CD4-positive, alpha-beta T cell (primary cell): ENCODE measurements at regions not wholly inside any gene's neighbourhood (a gene's known extent, or its start where the extent isn't known, plus 50 kb on each side); places are given as distances from the start of the nearest gene placed in this dataset.

ENCODE experiments used
- ATAC-seq: fragments of 200-7000 bp; cut with Tn5 transposase; one replicate; pipeline ENCODE4 v1.10.0; 2022; ENCODE audit warnings: mild to moderate bottlenecking; ENCODE audit not compliant: poor library complexity
- CTCF ChIA-PET: fragments of 350-600 bp; sonication (Branson Sonifier 250); formaldehyde crosslinking; loops from one replicate; lab custom pipeline; 2021; ENCODE audit warnings: antibody characterized with exemption, inconsistent platforms; lab: Charles Lee
- POLR2A ChIA-PET: fragments of 350-600 bp; sonication (Branson Sonifier 250); formaldehyde crosslinking; loops from one replicate; lab custom pipeline; 2021; ENCODE audit warnings: antibody characterized with exemption, inconsistent platforms; lab: Charles Lee
- DNase-seq, 14 experiments: peaks; one replicate each; pipeline ENCODE4 v3.0.0-alpha.2; 2013 to 2020; ENCODE audit warnings: mixed read lengths in 2 of 14
- H3K27ac ChIP-seq, 2 donors: one replicate each; pipeline versions ENCODE4 v1.5.1 to v1.7.0; 2013; ENCODE audit warnings: low read length in 2 of 2, low read depth in 1 of 2, mild to moderate bottlenecking in 1 of 2
- H3K27me3 ChIP-seq, 2 experiments: 1 replicate in 1 of 2; 2 replicates in 1 of 2; pipeline versions ENCODE4 v1.6.1 to v1.7.0; 2013; ENCODE audit warnings: low read length in 2 of 2, control low read depth in 1 of 2, mild to moderate bottlenecking in 1 of 2, moderate library complexity in 1 of 2; ENCODE audit not compliant: insufficient read depth in 2 of 2, control insufficient read depth in 1 of 2
- H3K36me3 ChIP-seq: one replicate; pipeline ENCODE4 v1.6.1; 2013; ENCODE audit warnings: low read length, control low read depth; ENCODE audit not compliant: insufficient read depth
- H3K4me1 ChIP-seq: one replicate; pipeline ENCODE4 v1.6.1; 2013; ENCODE audit warnings: low read length, control low read depth; ENCODE audit not compliant: insufficient read depth
- H3K4me3 ChIP-seq: one replicate; pipeline ENCODE4 v1.5.1; 2013; ENCODE audit warnings: mild to moderate bottlenecking, low read length, moderate library complexity
- H3K9me3 ChIP-seq, 2 experiments: 1 replicate in 1 of 2; 2 replicates in 1 of 2; pipeline versions ENCODE4 v1.6.1 to v1.7.0; 2013; ENCODE audit warnings: low read length in 2 of 2, mild to moderate bottlenecking in 2 of 2, control low read depth in 1 of 2, moderate library complexity in 1 of 2; ENCODE audit not compliant: control insufficient read depth in 1 of 2, insufficient read depth in 1 of 2
- H3K27ac Mint-ChIP-seq: one replicate; pipeline ENCODE4 v1.8.0; 2020; ENCODE audit warnings: mixed read lengths
- H3K27me3 Mint-ChIP-seq: one replicate; pipeline ENCODE4 v1.8.0; 2021; ENCODE audit warnings: mixed read lengths
- H3K36me3 Mint-ChIP-seq: one replicate; pipeline ENCODE4 v1.8.0; 2021; ENCODE audit warnings: low read depth, mixed read lengths
- H3K4me1 Mint-ChIP-seq: one replicate; pipeline ENCODE4 v1.8.0; 2021; ENCODE audit warnings: low read depth, mixed read lengths
- H3K4me3 Mint-ChIP-seq: one replicate; pipeline ENCODE4 v1.8.0; 2020; ENCODE audit warnings: mild to moderate bottlenecking, mixed read lengths
- H3K9me3 Mint-ChIP-seq: one replicate; pipeline ENCODE4 v1.8.0; 2020; ENCODE audit warnings: mixed read lengths
- CTCF ChIP-seq: fragments of 200-600 bp; IDR thresholded peaks from one replicate; pipeline ENCODE4 v1.8.0; 2022; ENCODE audit warnings: antibody characterized with exemption, mild to moderate bottlenecking
- intact Hi-C, 2 experiments: fragments of 100-400 bp; cut with DNase I in 1 of 2; cut with micrococcal nuclease in 1 of 2; formaldehyde crosslinking; loops; one replicate each; pipeline versions ENCODE4 v1.15.1 to v1.9.0; 2023 to 2025; cut with DNase I, micrococcal nuclease

GRCh38 chr20:24795436-24795835 is 153.6 kb upstream of the CST7 start:
- H3K27ac ChIP-seq, result no peak overlapping the region
- Mint-ChIP-seq H3K4me1 (no peaks in the 10 kb centered on the region), H3K36me3 (no peaks in the 10 kb centered on the region), H3K4me3 (no peak overlapping the region), H3K27ac (no peak overlapping the region), H3K9me3 (no peaks in the 10 kb centered on the region), H3K27me3 (peaks cover 3% of the 10 kb centered on the region)
- no peaks in the 10 kb centered on the region for H3K36me3 ChIP-seq
- intact Hi-C loops, result no loop called here
- H3K27me3 ChIP-seq, result peaks cover 0 to 4% of the 10 kb centered on the region in 2 experiments
- no peaks in the 10 kb centered on the region for H3K4me1 ChIP-seq
- H3K4me3 ChIP-seq, result no peak overlapping the region
- H3K9me3 ChIP-seq, result no peaks in the 10 kb centered on the region
- CTCF ChIA-PET, result no interaction called here
- ATAC-seq (no peak), DNase-seq (no peak)
- POLR2A ChIA-PET, result no interaction called here
- TF ChIP-seq CTCF, result no peak

GRCh38 chr20:24796236-24796635 is 152.8 kb upstream of the CST7 start:
- Histone ChIP-seq H3K4me1 (no peaks in the 10 kb centered on the region), H3K4me3 (no peak overlapping the region), H3K27ac (no peak overlapping the region), H3K9me3 (no peaks in the 10 kb centered on the region), H3K27me3 (peaks cover 0 to 4% of the 10 kb centered on the region in 2 experiments), H3K36me3 (no peaks in the 10 kb centered on the region)
- intact Hi-C loops, result no loop called here
- ChIA-PET CTCF (no interaction called here), POLR2A (no interaction called here)
- Mint-ChIP-seq H3K27me3 (peaks cover 3% of the 10 kb centered on the region), H3K4me3 (no peak overlapping the region), H3K4me1 (no peaks in the 10 kb centered on the region), H3K36me3 (no peaks in the 10 kb centered on the region), H3K27ac (no peak overlapping the region), H3K9me3 (no peaks in the 10 kb centered on the region)
- DNase-seq (no peak), ATAC-seq (no peak)
- no peak for TF ChIP-seq CTCF

GRCh38 chr20:24797113-24797512 is 152.0 kb upstream of the CST7 start:
- no peak overlapping the region for H3K4me3 ChIP-seq
- DNase-seq (no peak), ATAC-seq (no peak)
- CTCF ChIA-PET, result no interaction called here
- Mint-ChIP-seq H3K9me3 (no peaks in the 10 kb centered on the region), H3K27ac (no peak overlapping the region), H3K36me3 (no peaks in the 10 kb centered on the region), H3K27me3 (peaks cover 3% of the 10 kb centered on the region), H3K4me3 (no peak overlapping the region), H3K4me1 (no peaks in the 10 kb centered on the region)
- POLR2A ChIA-PET, result no interaction called here
- no peaks in the 10 kb centered on the region for H3K36me3 ChIP-seq
- no peaks in the 10 kb centered on the region for H3K4me1 ChIP-seq
- no peaks in the 10 kb centered on the region for H3K9me3 ChIP-seq
- peaks cover 0 to 4% of the 10 kb centered on the region in 2 experiments for H3K27me3 ChIP-seq
- H3K27ac ChIP-seq, result no peak overlapping the region
- intact Hi-C loops, result no loop called here
- TF ChIP-seq CTCF, result no peak
